Stimulated activated CD4-positive, alpha-beta T cell treated with anti-CD3 and anti-CD28 coated beads, Interleukin-2, amount 100 ng/mL, for 4 hours (primary cell): ENCODE measurements at regions not wholly inside any gene's neighbourhood (a gene's known extent, or its start where the extent isn't known, plus 50 kb on each side); places are given as distances from the start of the nearest gene placed in this dataset.
"Not testable (repeated sequence)": the region's sequence is repeated elsewhere in the genome, so short reads cannot be mapped to it uniquely, and the experiment has no call there.

Experiments used
- DNase-seq: peaks from one replicate; pipeline ENCODE4 v3.0.0-alpha.2; 2020; ENCODE audit warnings: low read depth

DNA sequence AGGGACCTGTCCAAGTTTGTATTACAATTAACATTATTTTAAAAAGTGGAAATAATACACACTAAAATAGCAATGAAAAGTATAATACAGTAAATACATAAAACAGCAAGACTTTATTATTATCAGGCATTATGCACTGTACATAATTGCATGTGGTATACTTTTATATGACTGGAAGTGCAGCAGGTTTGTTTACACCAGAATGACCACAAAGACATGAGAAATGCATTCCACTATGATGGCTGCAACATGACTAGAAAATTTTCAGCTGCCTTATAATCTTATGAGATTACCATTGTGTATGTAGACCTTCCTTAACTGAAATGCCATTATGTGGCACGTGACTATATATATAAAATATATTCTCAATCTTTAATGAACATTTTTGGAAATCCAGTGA lies 1699.6 kb downstream of the KCNT2 start:
- DNase-seq: no peak

DNA sequence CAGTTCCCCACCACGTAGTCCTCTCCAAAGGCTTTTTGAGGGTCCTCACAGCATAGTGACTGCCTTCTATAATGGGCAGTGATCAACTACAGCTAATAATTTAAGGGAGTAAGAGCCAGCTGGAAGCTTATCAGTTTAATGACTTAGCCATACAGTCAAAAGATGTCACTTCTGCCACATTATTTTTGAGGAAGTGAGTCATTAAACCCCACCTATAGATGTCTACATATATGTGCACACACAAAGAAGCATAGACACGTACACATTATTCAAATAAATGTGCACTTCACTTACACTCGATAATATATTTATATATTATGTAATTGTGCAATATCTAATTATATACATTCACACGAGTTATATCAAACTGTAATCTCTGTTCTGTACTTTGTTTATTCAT lies 1704.7 kb downstream of the KCNT2 start:
- no peak for DNase-seq

DNA sequence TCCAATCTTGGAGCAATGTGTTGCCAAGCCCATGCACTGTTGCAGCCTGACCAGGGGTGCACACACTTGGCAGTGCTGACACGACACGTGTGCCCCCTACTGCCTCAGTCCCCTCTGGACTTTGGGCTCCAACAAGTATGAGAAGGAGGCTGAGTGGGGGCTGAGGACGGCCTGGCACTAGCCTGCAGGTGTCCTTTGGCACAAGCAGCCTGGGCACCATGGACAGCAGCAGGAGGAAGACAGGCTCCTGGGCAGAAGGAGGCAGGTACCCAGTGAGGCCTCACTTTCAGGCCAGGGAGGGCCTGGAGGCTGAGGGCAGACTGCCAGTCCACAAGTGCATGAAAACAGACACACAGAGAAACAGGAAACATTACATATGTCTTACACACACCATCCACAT lies 1702.9 kb upstream of the B3GALT2 start:
- DNase-seq: no peak

DNA sequence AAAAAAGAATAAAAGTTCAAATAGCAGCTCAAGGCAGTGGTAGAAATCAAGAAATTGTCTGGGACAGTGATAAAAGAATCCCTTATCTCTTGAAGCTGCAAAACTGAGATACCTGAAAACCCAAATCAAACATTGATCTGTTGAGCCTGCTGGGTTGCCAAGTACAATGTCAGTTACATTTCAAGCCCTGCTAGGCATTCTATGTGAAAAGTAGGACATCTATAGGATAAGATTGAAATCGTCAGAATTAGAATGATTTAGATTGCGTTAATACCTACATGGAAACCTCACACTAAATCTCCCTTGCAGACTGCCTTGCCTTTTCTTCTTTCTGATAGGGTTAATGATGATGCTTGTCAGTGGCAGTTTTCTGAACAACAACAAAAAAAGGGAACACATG lies 1684.4 kb upstream of the B3GALT2 start:
- no peak for DNase-seq

DNA sequence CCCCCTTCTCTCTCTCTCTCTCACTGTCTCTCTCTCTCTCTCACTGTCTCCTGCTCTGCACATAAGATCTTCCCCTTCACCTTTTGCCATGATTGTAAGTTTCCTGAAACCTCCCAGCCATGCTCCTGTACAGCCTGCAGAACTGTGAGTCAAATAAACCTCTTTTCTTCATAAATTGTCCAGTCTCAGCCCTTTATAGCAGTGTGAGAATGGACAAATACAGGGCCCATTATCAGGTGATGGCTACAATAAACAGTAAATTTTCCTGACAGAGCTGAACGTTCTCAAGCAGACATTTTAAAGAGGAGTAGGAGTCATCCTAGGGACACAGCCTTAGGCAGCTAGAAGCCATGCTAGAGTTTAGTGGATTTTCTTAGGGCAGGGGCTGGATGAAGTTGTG lies 1679.7 kb upstream of the B3GALT2 start:
- DNase-seq: no peak

DNA sequence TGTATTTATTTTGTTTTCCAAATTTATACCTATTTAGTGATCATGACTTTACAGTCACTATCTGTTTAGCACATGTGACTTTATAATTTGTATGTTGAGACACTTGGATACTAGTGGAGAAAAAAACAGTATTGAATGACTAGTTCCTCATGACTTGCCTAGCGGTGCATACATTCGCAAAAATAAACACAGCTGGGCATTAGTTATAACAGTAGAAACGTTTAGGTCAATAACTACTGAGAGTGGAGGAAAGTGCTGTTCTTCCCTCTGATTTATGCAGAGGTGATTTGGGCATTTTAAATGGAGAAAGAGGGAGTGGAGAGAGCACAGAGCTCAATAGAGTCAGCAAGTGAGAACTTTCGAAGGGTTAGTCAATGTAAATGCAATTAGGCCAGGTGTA lies 1679.0 kb upstream of the B3GALT2 start:
- DNase-seq: no peak

DNA sequence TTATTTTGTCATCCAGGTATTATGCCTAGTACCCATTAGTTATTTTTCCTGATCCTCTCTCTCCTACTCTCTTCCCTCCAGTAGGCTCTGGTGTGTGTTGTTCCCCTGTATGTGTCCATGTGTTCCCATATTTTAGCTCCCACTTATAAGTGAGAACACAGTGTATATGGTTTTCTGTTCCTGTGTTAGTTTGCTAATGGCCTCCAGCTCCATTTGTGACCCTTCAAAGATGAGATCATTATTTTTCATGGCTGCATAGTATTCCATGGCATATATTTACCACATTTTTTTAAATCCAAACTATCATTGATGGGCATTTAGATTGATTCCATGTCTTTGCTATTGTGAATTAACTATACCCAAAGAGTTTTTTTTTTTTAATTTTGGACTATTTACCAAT lies 1675.7 kb upstream of the B3GALT2 start:
- no peak for DNase-seq

DNA sequence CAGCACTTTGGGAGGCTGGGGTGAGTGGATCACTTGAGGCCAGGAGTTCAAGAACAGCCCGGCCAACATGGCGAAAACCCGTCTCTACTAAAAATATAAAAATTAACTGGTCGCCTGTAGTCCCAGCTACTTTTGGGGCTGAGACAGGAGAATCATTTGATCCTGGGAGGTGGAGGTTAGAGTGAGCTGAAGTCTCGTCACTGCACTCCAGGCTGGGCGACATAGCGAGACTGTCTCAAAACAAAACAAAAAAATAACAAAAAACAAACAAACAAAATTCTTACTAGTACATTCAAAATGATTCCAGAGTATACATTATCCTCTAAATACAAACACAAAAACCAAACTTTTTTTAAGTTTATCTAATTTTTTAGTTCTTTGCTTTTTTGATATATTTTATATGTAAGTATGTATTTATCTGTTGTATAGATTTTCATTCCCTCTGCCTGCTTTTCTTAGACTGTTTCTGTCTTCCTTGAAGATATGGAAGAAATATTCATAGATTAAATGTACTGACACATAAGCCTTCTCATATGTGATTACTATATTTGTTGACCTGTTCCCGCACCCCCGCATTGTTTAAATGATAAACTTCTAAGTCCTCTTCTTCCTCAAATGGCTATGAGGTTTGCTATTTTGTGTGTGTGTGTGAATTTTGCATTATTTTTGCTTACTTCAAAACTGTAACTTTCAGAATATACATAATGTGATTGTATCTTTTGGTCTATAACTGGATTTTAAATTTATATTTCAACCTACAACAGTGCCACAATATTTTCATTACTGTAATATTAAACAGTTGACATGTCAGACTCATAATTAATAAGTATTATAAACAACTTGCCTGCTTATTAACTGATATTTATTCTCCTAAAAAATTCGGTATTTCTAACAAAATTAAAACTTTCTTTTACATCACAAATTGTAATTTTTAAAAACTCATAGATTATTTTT lies 1674.1 kb upstream of the B3GALT2 start:
- DNase-seq: no peak

DNA sequence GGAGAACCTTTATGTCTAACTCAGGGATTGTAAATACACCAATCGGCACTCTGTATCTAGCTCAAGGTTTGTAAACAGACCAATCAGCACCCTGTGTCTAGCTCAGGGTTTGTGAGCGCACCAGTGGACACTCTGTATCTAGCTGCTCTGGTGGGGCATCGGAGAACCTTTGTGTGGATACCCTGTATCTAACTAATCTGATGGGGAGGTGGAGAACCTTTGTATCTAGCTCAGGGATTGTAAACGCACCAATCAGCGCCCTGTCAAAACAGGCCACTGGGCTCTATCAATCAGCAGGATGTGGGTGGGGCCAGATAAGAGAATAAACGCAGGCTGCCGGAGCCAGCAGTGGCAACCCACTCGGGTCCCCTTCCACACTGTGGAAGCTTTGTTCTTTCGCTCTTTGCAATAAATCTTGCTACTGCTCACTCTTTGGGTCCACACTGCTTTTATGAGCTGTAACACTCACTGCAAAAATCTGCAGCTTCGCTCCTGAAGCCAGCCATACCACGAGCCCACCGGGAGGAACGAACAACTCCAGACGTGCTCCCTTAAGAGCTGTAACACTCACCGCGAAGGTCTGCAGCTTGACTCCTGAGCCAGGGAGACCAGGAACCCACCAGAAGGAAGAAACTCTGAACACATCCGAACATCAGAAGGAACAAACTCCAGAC lies 1673.2 kb upstream of the B3GALT2 start:
- DNase-seq: not testable (repeated sequence)

DNA sequence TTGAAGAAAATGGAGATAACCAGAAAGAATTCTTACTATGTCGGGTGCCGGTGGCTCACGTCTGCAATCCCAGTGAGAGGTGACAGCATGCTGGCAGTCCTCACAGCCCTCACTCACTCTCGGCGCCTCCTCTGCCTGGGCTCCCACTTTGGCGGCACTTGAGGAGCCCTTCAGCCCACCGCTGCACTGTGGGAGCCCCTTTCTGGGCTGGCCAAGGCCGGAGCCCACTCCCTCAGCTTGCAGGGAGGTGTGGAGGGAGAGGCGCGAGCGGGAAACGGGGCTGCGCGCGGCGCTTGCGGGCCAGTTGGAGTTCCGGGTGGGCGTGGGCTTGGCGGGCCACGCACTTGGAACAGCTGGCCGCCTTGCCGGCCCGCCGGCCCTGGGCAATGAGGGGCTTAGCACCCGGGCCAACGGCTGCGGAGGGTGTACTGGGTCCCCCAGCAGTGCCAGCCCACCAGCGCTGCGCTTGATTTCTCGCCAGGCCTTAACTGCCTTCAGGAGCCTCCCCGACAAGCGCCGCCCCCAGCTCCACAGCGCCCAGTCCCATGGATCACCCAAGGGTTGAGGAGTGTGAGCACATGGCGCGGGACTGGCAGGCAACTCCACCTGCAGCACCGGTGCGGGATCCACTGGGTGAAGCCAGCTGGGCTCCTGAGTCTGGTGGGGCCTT lies 1672.5 kb upstream of the B3GALT2 start:
- not testable (repeated sequence) for DNase-seq

DNA sequence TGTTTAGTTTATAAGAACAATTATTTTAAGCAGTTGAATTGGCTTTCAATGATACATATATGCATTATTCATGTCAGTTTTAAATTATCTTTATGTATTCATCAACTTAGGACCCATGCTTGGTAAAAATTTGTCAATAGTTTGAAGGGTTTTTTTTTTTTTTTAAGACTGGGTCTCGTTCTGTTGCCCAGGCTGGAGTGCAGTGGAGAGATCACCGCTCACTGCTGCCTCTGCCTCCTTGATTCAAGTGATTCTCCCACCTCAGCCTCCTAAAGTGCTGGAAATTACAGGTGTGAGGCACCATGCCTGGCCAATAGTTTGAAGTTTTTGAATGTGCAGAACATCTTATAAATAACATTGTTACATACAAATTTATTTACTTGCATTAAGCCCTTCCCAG lies 1671.0 kb upstream of the B3GALT2 start:
- DNase-seq: no peak

DNA sequence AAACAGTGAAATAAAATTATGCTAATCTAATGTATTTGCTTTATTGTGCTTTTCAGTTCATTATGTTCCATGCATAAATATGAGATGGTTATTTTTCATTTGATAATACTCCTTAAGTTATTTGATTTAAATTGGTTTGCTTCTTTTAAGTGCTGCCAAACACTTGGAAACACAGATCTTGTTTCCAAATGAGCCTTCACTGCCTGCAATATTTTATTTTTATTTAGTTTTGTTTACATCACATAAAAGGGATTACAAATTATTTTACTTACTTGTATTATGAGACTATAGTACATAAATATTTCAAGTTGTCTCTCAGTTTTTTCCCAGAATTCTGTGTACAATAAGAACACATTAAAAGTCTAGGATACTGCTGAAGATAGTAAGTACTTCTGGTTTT lies 1662.4 kb upstream of the B3GALT2 start:
- DNase-seq: no peak

DNA sequence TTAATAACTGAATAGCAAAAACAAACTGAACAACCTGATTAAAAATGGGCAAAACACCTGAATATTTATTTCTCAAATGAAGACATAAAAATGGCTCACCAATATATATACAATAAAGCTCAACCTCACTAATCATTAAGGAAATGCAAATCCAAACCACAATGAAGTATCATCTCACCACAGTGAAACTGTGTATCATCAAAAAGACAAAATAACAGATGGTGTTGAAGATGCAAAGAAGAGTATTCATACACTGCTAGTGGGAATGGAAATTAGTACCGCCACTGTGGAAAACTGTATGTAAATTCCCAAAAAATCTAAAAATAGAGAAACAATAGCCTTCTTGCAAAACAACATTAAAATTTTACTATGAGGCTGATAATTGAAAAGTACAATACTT lies 1660.1 kb upstream of the B3GALT2 start:
- no peak for DNase-seq

DNA sequence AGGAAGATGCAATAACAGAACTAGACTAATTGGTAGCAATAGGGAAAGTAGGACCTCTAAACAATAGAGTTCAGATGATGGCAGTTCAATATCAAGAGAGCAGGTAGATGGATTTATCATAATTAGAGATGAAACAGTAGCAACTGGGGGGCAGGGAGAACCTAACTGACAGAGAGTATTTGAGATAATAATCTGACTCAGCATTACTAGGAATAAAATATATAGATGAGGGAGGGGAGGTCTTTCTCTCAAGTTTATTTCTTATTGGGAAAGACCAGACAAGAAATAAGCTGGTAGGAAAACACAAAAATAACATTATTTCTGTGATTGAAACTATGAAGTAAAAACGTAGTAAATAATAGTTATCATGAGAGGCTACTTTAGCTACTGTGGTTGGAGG lies 1656.7 kb upstream of the B3GALT2 start:
- DNase-seq: no peak

DNA sequence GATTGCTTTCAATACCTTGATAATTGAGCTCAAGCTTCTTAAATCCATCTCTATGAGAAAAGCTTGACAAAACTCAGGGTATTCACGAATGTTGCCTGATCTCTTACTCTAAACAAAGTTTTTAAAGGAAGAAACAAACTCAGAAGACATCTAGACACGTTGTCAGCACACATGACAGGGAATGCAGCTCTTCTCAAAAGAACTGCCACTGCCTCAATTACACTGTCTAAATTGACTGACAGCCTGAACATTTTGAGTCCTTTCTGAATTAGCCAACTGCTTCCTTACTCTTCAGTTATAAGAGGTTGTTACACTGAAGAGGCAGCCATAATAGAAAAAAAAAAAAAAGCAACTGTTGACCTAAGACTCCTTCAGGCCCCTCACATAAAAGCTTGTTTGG lies 1646.7 kb upstream of the B3GALT2 start:
- no peak for DNase-seq

DNA sequence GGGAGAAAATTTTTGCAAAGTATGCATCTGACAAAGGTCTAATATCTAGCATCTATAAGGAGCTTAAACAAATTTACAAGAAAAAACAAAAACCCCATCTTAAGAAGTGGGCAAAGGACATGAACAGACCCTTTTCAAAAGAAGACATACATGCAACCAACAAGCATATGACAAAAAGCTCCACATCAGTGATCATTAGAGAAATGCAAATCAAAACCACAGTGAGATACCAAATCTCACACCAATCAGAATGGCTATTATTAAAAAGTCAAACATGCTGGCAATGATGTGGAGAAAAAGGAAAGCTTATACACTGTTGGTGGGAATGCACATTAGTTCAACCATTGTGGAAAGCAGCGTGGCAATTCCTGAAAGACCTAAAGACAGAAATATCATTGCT lies 1645.2 kb upstream of the B3GALT2 start:
- not testable (repeated sequence) for DNase-seq

DNA sequence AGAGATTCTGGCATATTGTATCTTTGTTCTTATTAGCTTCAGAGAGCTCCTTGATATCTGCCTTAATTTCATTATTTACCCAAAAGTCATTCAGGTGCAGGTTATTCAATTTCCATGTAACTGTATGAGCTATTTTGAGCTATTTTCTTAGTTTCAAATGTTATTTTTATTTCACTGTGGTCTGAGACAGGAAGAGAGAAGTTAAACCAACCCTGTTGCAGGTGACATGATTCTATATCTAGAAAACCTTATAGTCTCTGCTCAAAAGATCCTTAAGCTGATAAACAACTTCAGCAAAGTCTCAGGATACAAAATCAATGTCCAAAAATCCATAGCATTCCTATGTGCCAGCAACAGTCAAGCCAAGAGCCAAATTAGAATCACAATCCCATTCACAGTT lies 1644.0 kb upstream of the B3GALT2 start:
- DNase-seq: no peak

DNA sequence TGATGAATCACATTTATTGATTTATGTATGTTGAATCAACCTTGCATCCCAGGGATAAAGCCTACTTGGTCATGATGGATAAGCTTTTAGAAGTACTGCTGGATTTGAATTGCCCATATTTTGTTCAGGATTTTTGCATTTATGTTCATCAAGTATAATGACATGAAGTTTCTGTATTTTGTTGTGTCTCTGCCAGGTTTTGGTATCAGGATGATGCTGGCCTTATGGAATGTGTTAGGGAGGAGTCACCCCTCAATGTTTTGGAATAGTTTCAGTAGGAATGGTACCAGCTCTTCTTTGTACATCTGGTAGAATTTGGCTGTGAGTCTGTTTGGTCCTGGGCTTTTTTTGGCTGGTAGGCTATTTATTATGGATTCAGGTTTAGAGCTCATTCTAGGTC lies 1643.1 kb upstream of the B3GALT2 start:
- no peak for DNase-seq

DNA sequence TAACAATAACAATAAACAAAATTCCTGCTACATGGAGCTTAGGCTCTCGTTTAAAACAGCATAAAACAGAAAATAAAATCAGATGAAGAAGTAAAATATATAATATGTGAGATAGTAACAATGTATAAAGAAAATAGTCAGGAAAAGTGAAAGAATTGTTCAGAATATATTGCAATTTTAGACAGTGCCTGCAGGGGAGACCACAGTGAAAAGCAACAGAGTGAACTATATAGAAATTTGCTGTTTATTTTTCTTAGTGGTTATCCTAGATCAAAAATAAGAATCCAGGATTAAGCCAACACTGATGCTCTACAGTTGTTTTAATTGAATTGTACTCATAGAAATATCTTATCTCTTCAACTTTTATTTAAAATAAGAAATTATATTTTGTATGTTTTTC lies 1639.0 kb upstream of the B3GALT2 start:
- DNase-seq: no peak

DNA sequence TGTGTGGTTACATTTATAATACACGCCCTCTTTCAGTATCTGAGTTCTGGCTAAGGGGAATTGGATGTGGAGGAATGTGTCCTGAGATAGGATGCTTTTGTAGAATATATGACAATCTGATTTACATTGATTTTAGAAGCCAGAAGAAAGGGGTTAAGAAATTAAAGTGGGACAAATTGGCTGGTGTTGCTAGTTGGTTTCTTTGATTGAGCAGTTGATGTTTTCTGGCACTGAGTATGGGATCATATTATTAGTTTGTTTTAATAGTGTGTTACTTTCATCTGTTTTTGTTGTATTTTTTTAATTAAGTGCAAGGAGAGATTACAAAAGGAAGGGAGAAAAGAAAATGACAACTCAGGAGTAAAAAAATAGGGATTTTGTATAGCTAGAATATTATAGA lies 1634.7 kb upstream of the B3GALT2 start:
- no peak for DNase-seq

DNA sequence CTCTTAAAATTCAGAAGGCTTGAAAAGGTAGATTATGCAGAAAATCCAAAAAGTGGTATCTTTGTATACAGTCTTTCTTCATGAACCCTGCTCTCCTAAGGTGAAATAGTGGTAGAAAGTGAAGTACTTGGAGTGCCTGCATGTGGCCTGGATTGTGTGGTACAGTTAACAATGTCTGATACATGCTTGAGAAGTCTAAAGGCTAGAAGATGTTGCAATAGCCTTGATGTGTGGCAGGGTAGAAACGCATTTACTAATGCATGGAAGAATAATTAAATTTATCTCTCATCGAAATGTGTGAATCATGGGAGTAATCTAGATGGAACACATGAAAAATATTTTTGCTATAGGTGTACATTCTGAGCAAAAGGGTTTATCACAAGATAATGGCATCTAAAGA lies 1632.3 kb upstream of the B3GALT2 start:
- DNase-seq: no peak

DNA sequence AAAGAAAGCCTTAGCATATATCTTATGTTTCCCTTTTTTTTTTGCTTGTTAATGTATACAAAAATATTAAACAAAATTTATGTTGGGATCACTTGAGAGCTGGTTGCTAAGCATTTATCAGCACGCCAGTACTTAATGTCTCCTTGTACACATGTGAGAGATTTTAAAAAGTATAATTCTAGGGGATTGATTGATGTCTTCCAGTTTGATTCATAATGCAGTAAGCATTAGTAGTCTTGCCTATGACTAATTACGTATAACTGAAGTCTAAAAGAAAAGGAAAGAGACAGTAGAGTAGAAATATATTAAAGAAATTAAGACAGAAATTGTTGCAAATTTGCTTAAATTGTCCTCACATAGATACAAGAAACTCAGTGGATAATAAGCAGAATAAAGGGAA lies 1630.4 kb upstream of the B3GALT2 start:
- no peak for DNase-seq

DNA sequence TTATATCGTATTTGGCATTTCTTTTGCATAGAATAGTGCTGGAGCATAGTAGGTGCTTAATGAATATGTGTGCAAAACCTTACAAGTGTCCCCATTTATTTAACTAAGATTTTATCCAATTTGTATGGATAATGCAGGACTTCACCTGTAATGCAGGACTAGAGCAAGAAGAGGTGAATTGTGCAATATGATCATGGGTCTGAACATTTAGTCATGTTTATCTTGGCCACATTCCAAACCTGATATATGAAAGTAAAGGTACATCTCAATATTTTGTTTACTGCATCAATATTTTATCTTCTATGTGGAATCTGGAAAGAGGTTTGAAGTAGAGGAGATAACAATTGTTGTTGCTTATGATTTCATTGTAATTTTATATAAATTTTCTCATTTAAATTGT lies 1626.7 kb upstream of the B3GALT2 start:
- no peak for DNase-seq
